ENCODE measurements at regions not wholly inside any gene's neighbourhood (a gene's known extent, or its start where the extent isn't known, plus 50 kb on each side); places are given as distances from the start of the nearest gene placed in this dataset.
"Not testable (repeated sequence)": the region's sequence is repeated elsewhere in the genome, so short reads cannot be mapped to it uniquely, and the experiment has no call there.

GRCh38 chr3:69647511-69648110 lies 91.7 kb upstream of the MITF start:
- no peak for DNase-seq

DNA sequence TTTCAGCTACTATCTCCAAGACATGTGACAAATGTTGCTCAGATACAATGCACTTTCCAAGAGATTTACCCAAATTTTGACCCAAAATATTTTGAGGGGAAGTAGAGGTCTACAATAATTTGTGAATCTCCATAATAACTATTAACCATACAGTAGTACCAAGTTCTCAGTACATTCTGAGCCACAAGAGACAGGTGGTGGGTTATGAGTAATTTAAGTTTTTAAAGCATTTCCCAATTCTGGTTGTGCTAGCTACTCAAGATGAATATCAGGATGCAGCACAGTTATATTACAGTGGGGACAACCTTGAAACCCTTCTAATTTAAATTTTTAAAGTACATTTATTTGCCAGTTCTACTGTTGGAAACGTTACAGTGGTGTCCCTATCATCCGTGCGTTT lies 92.2 kb upstream of the MITF start:
- no peak for DNase-seq

- DNase-seq: no peak
These were observed 92.8 kb upstream of the MITF start for GRCh38 chr3:69646287-69647067.

DNA sequence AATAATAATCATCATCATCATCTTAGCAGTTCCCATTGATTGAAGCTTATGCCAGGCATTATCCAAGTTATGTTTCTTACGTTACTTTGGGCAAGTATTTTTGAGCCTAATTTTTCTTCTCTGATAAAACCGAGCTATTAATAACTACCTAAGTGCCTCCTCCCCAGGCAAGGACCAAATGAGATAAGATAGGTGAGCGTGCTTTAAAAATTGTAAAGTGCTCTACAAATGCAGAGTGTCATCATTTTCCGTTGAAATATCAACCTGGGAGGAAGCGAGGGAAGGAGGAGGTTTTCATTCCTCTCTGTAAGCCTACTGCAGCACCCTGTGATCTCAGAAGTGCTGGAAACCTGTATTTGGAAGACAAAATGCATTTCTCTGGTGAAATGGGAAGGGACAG lies 96.7 kb upstream of the MITF start:
- DNase-seq: no peak

- no peak for DNase-seq
These were observed 99.4 kb upstream of the MITF start for GRCh38 chr3:69639851-69640250.

GRCh38 chr3:69628951-69629350 lies 110.3 kb upstream of the MITF start:
- DNase-seq: no peak

- DNase-seq: no peak
These were observed 126.0 kb upstream of the MITF start for GRCh38 chr3:69613286-69613685.

DNA sequence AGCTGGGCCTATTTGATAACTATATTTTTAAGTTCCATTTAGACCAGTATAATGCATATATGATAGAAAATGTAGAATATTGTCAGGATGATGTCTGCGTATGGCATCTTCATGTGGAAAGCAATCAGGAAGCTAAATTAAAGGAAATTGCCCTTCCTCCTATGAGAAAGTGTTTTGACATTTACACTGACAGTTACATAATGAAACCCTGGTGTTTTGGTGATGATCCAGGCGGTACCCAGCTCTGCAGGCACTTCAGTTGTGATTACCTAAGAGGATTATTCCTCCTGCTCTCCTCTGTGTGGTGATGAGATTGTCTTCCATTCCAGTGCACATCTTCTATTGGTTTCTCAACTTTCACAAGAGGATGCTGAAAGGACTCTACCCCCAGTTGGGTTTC lies 126.5 kb upstream of the MITF start:
- DNase-seq: no peak

GRCh38 chr3:69609566-69609965 lies 129.7 kb upstream of the MITF start:
- not testable (repeated sequence) for DNase-seq

DNA sequence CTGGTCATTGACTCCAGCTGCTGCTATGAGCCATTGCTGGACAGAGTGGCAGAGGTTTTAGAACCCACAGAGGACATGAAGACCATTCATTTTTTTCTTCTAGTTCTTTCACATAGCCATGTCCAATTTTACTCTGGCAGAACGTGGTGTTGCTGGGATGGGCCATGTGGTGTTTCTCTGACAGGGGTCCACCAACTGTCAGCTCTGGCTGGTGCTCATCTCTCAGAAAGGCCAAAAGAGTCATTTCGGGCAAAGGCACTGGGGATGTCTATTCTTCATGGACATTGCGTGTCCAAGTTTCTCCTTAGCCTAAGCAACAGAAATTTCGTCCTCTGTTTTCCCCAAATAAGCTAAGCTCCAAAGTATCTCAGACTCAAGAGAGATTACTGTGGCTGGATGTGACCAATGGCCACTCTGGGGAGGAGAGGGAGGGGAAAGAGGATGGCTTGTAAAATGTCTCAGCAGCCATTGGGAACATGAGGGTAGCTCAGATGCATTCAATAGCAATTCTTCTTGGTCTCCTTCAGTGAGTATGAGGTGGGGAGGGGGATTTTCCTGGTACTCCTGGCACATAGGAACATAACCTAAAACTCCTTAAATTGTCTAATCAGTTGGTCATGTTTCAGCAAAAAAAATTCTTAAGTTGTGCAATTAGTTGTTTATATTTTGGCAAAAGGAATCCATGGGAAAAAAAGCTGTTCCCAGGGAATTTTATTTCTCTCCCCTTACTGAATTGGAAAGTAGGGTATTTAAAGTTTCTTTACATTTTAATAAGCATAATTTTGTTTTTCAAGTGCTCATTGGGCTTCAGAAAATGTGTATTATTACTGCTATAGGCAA lies 131.6 kb upstream of the MITF start:
- DNase-seq: no peak

DNA sequence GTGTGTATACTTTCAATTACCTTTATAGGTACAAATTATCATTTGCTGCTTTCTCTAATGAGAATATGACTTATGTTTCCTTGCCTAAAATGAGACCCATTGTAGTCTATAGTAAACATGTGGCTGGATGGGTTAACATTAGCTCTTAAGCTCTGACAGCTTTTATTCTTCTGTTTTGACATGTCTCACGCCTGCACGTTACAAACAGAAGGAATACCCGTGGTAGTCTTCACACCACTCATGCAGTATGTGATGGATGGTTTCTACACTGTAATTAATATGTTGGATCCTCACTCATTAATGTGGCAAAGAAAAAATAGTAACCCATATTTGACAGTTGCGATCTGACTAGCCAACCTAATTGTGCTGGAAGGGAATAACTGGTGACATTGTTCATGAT lies 133.4 kb upstream of the MITF start:
- DNase-seq: no peak

DNA sequence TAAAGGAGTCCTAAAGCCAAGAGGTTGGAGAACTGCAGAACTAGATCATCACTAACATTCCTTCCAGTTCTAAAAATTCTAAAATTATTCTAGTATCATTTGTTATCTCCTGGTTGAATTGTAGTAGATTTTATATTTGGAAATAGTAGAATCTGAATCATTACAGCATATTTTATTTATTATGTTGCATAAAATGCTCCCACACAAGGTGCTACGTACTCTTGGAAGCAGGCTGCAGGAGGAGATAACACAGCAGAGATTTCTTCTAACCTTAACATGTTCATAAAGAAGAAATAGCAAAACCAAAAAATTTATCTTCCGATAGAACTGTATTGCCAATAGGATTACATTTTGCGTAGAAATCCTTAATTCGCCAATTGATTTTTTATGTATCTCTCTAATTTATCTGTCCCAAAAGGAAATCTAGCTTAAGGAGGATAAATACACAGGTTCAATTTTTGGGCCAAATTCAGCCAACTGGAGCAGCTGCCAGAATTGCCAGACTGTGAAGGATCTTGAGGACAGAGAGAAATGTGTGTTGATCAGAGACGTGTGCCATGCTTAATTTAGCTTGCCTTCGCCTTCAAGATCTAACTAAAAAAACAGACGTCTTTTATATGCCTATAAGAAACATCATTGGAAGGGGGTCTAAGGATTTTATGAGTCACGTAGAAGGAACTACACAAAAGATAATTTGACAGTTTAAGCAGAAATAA lies 134.4 kb upstream of the MITF start:
- no peak for DNase-seq

- no peak for DNase-seq
These were observed 137.2 kb upstream of the MITF start for GRCh38 chr3:69602112-69602511.

DNA sequence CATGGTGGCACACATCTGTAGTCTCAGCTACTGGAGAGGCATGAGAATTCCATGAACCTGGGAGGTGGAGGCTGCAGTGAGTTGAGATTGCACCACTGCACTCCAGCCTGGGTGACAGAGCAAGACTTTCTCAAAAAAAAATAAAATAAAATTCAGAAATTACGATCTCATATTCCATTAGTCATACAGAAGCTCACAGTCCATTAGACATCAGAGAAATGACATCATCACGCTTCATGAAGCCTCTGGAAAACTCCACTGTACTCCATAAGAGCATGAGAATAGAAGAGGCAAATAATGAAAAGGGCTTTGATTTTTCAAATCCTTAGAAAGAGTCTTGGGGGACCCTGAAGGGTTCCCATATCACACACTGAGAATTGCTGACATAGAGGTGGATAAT lies 145.0 kb upstream of the MITF start:
- DNase-seq: no peak

- DNase-seq: no peak
These were observed 148.0 kb upstream of the MITF start for GRCh38 chr3:69591164-69591736.

- no peak for DNase-seq
These were observed 149.2 kb upstream of the MITF start for GRCh38 chr3:69590111-69590510.

- no peak for DNase-seq
These were observed 151.1 kb upstream of the MITF start for GRCh38 chr3:69588170-69588569.

DNA sequence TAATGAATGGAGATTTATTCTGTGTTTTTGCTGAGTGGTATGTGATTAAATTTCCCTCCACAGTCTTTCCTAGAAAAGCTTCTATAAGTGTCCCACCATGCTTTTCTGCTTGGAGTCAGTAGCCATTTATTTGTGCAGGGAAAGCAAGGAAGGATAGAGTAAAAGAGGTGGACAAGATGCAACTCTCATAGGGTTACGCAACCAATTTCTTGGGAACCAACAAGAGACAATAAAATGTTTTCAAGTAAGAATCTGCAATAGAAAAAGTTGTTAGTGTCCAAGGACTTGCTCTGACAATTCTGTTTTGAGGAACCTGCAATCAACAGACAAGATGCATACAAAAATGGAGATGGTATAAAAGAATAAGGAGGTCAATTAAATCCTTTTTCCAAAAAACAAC lies 153.8 kb upstream of the MITF start:
- DNase-seq: no peak

DNA sequence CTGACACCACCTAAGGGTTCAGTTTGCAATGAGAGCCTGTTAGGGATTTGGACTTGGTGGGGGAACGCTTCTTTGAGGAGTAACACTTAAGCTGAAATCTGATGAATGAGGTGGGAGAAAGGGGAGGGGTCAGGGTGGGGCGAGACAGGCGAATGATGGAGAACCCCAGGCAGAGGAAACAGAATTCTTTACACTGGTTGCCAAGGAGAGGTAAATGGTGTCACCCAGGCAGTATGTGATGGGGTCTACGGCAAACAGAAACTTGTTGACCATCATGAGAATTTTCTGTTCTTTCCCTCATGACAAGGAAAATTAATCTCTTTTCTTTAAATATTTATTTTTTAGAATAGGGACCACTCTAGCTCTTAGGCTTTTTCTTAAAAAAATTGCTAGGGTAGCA lies 157.2 kb upstream of the MITF start:
- DNase-seq: no peak

DNA sequence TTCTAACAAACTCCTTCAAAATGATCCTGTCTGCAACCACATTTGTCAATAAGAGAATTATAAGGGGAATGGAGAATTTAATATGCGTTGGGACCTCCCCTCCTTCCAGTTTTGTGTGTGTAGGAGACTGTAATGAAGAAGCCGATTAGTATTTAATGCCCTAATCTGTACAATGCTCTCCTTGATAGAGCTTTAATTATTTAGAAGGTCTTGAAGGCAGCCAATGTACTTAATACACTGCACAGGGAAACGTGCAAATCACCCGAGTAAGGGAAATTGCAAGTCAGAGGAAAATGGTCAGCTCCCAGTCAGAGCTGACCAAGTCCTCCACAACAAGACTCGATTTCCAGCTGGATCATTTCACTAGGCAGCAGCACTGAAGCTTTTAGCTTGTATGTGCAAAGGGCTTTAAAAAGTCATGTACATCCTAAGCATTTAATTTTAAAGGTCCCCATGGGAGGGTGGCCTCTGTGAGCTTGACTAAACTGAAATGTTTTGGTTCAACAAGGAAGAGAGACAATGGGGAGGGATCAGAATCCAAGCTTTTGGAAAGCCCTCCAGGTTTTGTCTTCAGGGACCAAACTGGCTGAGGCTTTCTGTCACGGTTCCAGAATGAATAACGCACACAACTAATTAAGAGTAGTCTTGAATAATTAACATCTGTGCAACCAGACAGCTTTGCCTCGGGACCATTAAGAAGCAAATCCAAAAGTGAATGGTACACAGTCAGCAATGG lies 159.8 kb upstream of the MITF start:
- DNase-seq: no peak

DNA sequence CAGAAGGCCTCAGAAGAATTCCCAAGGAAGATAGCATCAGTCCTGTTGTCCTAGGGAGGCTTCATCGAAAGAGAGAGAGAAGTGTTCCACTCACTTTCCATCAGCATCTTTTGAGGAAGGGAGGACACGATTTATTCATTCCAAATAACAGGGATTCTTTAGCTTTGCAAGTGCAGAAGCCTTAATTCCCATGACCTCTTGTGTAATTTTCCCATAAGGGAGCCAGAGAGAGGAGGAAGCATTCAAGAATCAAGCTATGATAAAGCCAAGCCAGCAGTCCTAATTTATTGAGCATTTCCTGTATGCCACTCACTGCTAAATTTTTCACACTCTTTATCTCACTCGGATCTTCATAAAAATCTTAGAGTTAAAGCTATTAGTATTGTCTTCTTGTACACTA lies 169.7 kb upstream of the MITF start:
- DNase-seq: no peak

DNA sequence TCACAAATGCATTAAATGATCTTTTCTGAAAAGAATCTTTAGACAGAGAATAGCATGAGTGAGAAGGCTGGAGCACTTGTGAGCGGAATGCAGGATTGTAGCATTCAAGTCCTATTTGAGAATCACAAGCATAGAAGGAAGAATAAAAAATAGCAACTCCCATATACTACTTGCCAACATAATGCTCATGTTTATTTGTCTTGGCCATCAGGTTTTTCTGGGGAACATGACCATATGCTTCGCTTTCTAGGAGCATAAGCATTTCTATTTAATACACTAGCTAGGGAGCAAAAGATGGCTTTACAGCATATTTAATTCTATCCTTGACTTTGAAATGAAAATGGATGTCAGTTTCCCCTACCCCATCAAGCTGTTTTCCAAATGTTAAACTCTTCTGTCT lies 170.3 kb upstream of the MITF start:
- no peak for DNase-seq

Data from right forelimb (tissue), 1 donor.